HCT116 (cell line): ENCODE measurements at regions not wholly inside any gene's neighbourhood (a gene's known extent, or its start where the extent isn't known, plus 50 kb on each side); places are given as distances from the start of the nearest gene placed in this dataset.

ENCODE experiments used
- ATAC-seq: fragments of 200-7000 bp; cut with Tn5 transposase; 2 replicates; pipeline ENCODE4 v1.9.1; 2020; ENCODE audit warnings: mild to moderate bottlenecking, moderate library complexity
- BruUV-seq: library from RNA; stranded (reverse); fragments of 400-500 nt; replicated peaks from 2 replicates; lab custom pipeline; 2021; lab: Mats Ljungman, UMichigan
- CTCF ChIA-PET: fragments of 300-600 bp; sonication (Branson Sonifier 250); formaldehyde crosslinking; loops from one replicate; lab custom pipeline; 2021; ENCODE audit warnings: antibody characterized with exemption; lab: Charles Lee
- POLR2A ChIA-PET: fragments of 300-600, 350-600 bp; sonication (Branson Sonifier 250); formaldehyde crosslinking; loops from one replicate; lab custom pipeline; 2021; ENCODE audit warnings: antibody characterized with exemption; lab: Charles Lee
- RAD21 ChIA-PET, 2 experiments: fragments of 300-600 bp; sonication (Branson Sonifier 250); formaldehyde crosslinking; loops; one replicate each; lab custom pipeline; 2023; ENCODE audit warnings: low total read pairs in 2 of 2; ENCODE audit not compliant: uncharacterized antibody in 2 of 2, unreplicated experiment in 2 of 2, low non-redundant PET in 1 of 2; lab: Charles Lee
- DNase-seq: peaks from one replicate; pipeline ENCODE4 v3.0.0-alpha.2; 2010; ENCODE audit warnings: low read depth, low spot score
- H2AFZ ChIP-seq: fragments of 200-600 bp; shearing (Covaris generic), sonication (generic); 2 replicates; pipeline ENCODE4 v1.6.1; 2017; ENCODE audit warnings: low read depth, mixed run types, mixed read lengths, antibody characterized with exemption, low read length; ENCODE audit not compliant: poor library complexity, severe bottlenecking
- H3K27ac ChIP-seq: 2 replicates; pipeline ENCODE4 v1.5.1; 2012; ENCODE audit warnings: low read depth, low read length
- H3K27me3 ChIP-seq: fragments of 200-600 bp; sonication (generic); 2 replicates; pipeline ENCODE4 v1.6.1; 2016; ENCODE audit warnings: mixed run types, low read length, mixed read lengths; ENCODE audit not compliant: insufficient read depth
- H3K36me3 ChIP-seq, 2 experiments: fragments of 200-500 bp in 1 of 2; fragments of 200-600 bp in 1 of 2; sonication (Bioruptor generic) in 1 of 2; sonication (generic) in 1 of 2; 2 replicates each; pipeline versions ENCODE4 v1.5.1 to v1.6.1; 2014 to 2016; ENCODE audit warnings: low read length in 2 of 2, inconsistent platforms in 1 of 2, mixed read lengths in 1 of 2, mixed run types in 1 of 2; ENCODE audit not compliant: insufficient read depth in 2 of 2, control insufficient read depth in 1 of 2
- H3K4me1 ChIP-seq, 2 experiments: fragments of 200-600 bp in 1 of 2; sonication (generic) in 1 of 2; 2 replicates each; pipeline versions ENCODE4 v1.5.1 to v1.6.1; 2012 to 2017; ENCODE audit warnings: low read length in 2 of 2, inconsistent platforms in 1 of 2, mild to moderate bottlenecking in 1 of 2, mixed read lengths in 1 of 2, mixed run types in 1 of 2, moderate library complexity in 1 of 2; ENCODE audit not compliant: insufficient read depth in 2 of 2, control insufficient read depth in 1 of 2
- H3K4me2 ChIP-seq: fragments of 200-600 bp; sonication (generic); 2 replicates; pipeline ENCODE4 v1.6.1; 2017; ENCODE audit warnings: mixed run types, low read length, mixed read lengths
- H3K4me3 ChIP-seq, 2 experiments: fragments of 200-600 bp in 1 of 2; sonication (generic) in 1 of 2; replicated peaks in 1 of 2; 2 replicates each; pipeline ENCODE4 v1.5.1; 2011 to 2016; ENCODE audit warnings: low read length in 2 of 2, control low read depth in 1 of 2, low read depth in 1 of 2, mild to moderate bottlenecking in 1 of 2, mixed read lengths in 1 of 2, mixed run types in 1 of 2
- H3K79me2 ChIP-seq: fragments of 200-600 bp; sonication (generic); 2 replicates; pipeline ENCODE4 v1.6.1; 2017; ENCODE audit warnings: mild to moderate bottlenecking, mixed run types, low read length, moderate library complexity, mixed read lengths; ENCODE audit not compliant: insufficient read depth
- H3K9ac ChIP-seq: fragments of 200-600 bp; sonication (generic); 2 replicates; pipeline ENCODE4 v1.6.1; 2016; ENCODE audit warnings: low read length, mixed read lengths
- H3K9me2 ChIP-seq: fragments of 200-600 bp; sonication (generic), shearing (Covaris generic); 2 replicates; pipeline ENCODE4 v1.6.1; 2017; ENCODE audit warnings: mixed run types, mild to moderate bottlenecking, moderate library complexity; ENCODE audit not compliant: insufficient read depth
- H3K9me3 ChIP-seq, 2 experiments: fragments of 200-500 bp in 1 of 2; fragments of 200-600 bp in 1 of 2; sonication (Bioruptor generic) in 1 of 2; sonication (generic) in 1 of 2; 2 replicates each; pipeline ENCODE4 v1.6.1; 2014 to 2017; ENCODE audit warnings: low read length in 2 of 2, mixed read lengths in 2 of 2, inconsistent platforms in 1 of 2, low read depth in 1 of 2, mild to moderate bottlenecking in 1 of 2, mixed run types in 1 of 2, moderate library complexity in 1 of 2; ENCODE audit not compliant: control insufficient read depth in 1 of 2, insufficient read depth in 1 of 2
- H4K20me1 ChIP-seq: fragments of 200-600 bp; sonication (generic), shearing (Covaris generic); 2 replicates; pipeline ENCODE4 v1.6.1; 2017; ENCODE audit warnings: mixed run types, mild to moderate bottlenecking, moderate library complexity; ENCODE audit not compliant: insufficient read depth
- FOSL1 ChIP-seq: IDR thresholded peaks from 2 replicates; pipeline ENCODE4 v1.6.1; 2012; ENCODE audit warnings: low read depth
- JUND ChIP-seq: IDR thresholded peaks from 2 replicates; pipeline ENCODE4 v1.6.1; 2012
- SRF ChIP-seq: IDR thresholded peaks from 2 replicates; pipeline ENCODE4 v1.6.1; 2012; ENCODE audit warnings: low read depth
- TCF7L2 ChIP-seq: IDR thresholded peaks from 2 replicates; pipeline ENCODE4 v1.7.0; 2011; ENCODE audit warnings: borderline replicate concordance, inconsistent platforms; ENCODE audit not compliant: insufficient read depth, insufficient read length; ENCODE audit errors: extremely low read depth
- ZBTB33 ChIP-seq: IDR thresholded peaks from 2 replicates; pipeline ENCODE4 v1.6.1; 2011; ENCODE audit warnings: mild to moderate bottlenecking, low read length, moderate library complexity; ENCODE audit not compliant: insufficient replicate concordance; ENCODE audit errors: extremely low read depth
- ZFX ChIP-seq: fragments of 450-650 bp; IDR thresholded peaks from 2 replicates; pipeline ENCODE4 v1.6.1; 2017
- ZNF274 ChIP-seq: fragments of 200-500 bp; sonication (Bioruptor generic); IDR thresholded peaks from 2 replicates; pipeline ENCODE4 v1.6.1; 2014; ENCODE audit warnings: mild to moderate bottlenecking, low read depth, low read length, inconsistent platforms
- intact Hi-C: fragments of 100-400 bp; cut with micrococcal nuclease; formaldehyde crosslinking; loops from 2 replicates; pipeline ENCODE4 v1.10.0; 2022
- TF ChIP-seq, protein P1 (sequence below): IDR thresholded peaks from 2 replicates; pipeline ENCODE4 v1.6.1; 2012

DNA sequence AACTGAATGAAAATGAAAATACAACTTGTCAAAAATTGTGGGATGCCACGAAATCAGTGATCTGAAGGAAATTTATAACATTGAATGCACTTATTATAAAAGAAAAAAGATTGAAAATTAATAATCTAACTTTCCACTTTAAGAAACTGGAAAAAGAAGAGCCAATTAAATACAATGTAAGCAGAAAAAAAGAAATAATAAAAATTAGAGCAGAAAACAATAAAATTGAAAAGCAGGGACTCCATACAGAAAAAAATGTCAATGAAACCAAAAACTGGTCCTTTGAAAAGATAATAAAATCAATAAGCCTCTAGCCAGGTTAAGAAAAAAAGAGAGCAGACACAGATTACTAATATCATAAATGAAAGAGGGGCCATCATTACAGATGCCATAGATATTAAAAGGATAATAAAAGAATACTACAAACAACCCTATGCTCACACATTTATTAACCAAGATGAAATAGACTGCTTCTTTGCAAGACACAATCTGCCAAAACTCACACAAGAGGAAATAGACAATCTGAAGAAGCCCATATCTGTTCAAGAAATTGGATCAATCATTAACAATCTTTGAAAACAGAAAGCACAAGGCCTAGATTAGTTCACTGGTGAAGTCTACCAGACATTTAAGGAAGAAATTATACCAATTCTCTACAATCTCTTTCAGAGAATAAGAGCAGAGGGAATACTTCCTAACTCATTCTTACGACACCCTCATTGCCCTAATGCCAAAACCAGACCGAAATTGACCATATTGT lies 233.8 kb upstream of the NEBL start (continued):
- TF ChIP-seq SRF (no peak), TCF7L2 (no peak), ZBTB33 (no peak), JUND (no peak), ZNF274 (no peak)

GRCh38 chr10:21130108-21130507 lies 233.0 kb upstream of the NEBL start:
- no peak overlapping the region for H3K4me3 ChIP-seq
- H2AFZ ChIP-seq = no peak overlapping the region
- no peaks in the 10 kb centered on the region for H3K9me2 ChIP-seq
- ChIA-PET CTCF (no interaction called here), RAD21 (no interaction called here), POLR2A (no interaction called here)
- H3K27me3 ChIP-seq = no peaks in the 10 kb centered on the region
- no peak overlapping the region for H3K9ac ChIP-seq
- H3K9me3 ChIP-seq = no peaks in the 10 kb centered on the region
- no peaks in the 10 kb centered on the region for H3K36me3 ChIP-seq
- H3K4me2 ChIP-seq = no peak overlapping the region
- no TSS peak for BruUV-seq
- ATAC-seq = no peak
- peaks cover 3 to 8% of the 10 kb centered on the region in 2 experiments; a peak in 2 of 4 replicates for H3K4me1 ChIP-seq
- H3K79me2 ChIP-seq = no peaks in the 10 kb centered on the region
- no peak for TF ChIP-seq ZBTB33
- TF ChIP-seq TCF7L2 = no peak
- TF ChIP-seq, protein P1, sequence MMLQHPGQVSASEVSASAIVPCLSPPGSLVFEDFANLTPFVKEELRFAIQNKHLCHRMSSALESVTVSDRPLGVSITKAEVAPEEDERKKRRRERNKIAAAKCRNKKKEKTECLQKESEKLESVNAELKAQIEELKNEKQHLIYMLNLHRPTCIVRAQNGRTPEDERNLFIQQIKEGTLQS = no peak
- TF ChIP-seq ZFX = no peak
- TF ChIP-seq FOSL1 = no peak
- no peak overlapping the region for H3K27ac ChIP-seq
- DNase-seq = no peak
- intact Hi-C loops = no loop called here
- no peaks in the 10 kb centered on the region for H4K20me1 ChIP-seq
